HCT116 (cell line): ENCODE measurements at regions not wholly inside any gene's neighbourhood (a gene's known extent, or its start where the extent isn't known, plus 50 kb on each side); places are given as distances from the start of the nearest gene placed in this dataset.

ENCODE experiments used
- ATAC-seq: fragments of 200-7000 bp; cut with Tn5 transposase; 2 replicates; pipeline ENCODE4 v1.9.1; 2020; ENCODE audit warnings: mild to moderate bottlenecking, moderate library complexity
- BruUV-seq: library from RNA; stranded (reverse); fragments of 400-500 nt; replicated peaks from 2 replicates; lab custom pipeline; 2021; lab: Mats Ljungman, UMichigan
- CTCF ChIA-PET: fragments of 300-600 bp; sonication (Branson Sonifier 250); formaldehyde crosslinking; loops from one replicate; lab custom pipeline; 2021; ENCODE audit warnings: antibody characterized with exemption; lab: Charles Lee
- POLR2A ChIA-PET: fragments of 300-600, 350-600 bp; sonication (Branson Sonifier 250); formaldehyde crosslinking; loops from one replicate; lab custom pipeline; 2021; ENCODE audit warnings: antibody characterized with exemption; lab: Charles Lee
- RAD21 ChIA-PET, 2 experiments: fragments of 300-600 bp; sonication (Branson Sonifier 250); formaldehyde crosslinking; loops; one replicate each; lab custom pipeline; 2023; ENCODE audit warnings: low total read pairs in 2 of 2; ENCODE audit not compliant: uncharacterized antibody in 2 of 2, unreplicated experiment in 2 of 2, low non-redundant PET in 1 of 2; lab: Charles Lee
- DNase-seq: peaks from one replicate; pipeline ENCODE4 v3.0.0-alpha.2; 2010; ENCODE audit warnings: low read depth, low spot score
- H2AFZ ChIP-seq: fragments of 200-600 bp; shearing (Covaris generic), sonication (generic); 2 replicates; pipeline ENCODE4 v1.6.1; 2017; ENCODE audit warnings: low read depth, mixed run types, mixed read lengths, antibody characterized with exemption, low read length; ENCODE audit not compliant: poor library complexity, severe bottlenecking
- H3K27ac ChIP-seq: 2 replicates; pipeline ENCODE4 v1.5.1; 2012; ENCODE audit warnings: low read depth, low read length
- H3K27me3 ChIP-seq: fragments of 200-600 bp; sonication (generic); 2 replicates; pipeline ENCODE4 v1.6.1; 2016; ENCODE audit warnings: mixed run types, low read length, mixed read lengths; ENCODE audit not compliant: insufficient read depth
- H3K36me3 ChIP-seq, 2 experiments: fragments of 200-500 bp in 1 of 2; fragments of 200-600 bp in 1 of 2; sonication (Bioruptor generic) in 1 of 2; sonication (generic) in 1 of 2; 2 replicates each; pipeline versions ENCODE4 v1.5.1 to v1.6.1; 2014 to 2016; ENCODE audit warnings: low read length in 2 of 2, inconsistent platforms in 1 of 2, mixed read lengths in 1 of 2, mixed run types in 1 of 2; ENCODE audit not compliant: insufficient read depth in 2 of 2, control insufficient read depth in 1 of 2
- H3K4me1 ChIP-seq, 2 experiments: fragments of 200-600 bp in 1 of 2; sonication (generic) in 1 of 2; 2 replicates each; pipeline versions ENCODE4 v1.5.1 to v1.6.1; 2012 to 2017; ENCODE audit warnings: low read length in 2 of 2, inconsistent platforms in 1 of 2, mild to moderate bottlenecking in 1 of 2, mixed read lengths in 1 of 2, mixed run types in 1 of 2, moderate library complexity in 1 of 2; ENCODE audit not compliant: insufficient read depth in 2 of 2, control insufficient read depth in 1 of 2
- H3K4me2 ChIP-seq: fragments of 200-600 bp; sonication (generic); 2 replicates; pipeline ENCODE4 v1.6.1; 2017; ENCODE audit warnings: mixed run types, low read length, mixed read lengths
- H3K4me3 ChIP-seq, 2 experiments: fragments of 200-600 bp in 1 of 2; sonication (generic) in 1 of 2; replicated peaks in 1 of 2; 2 replicates each; pipeline ENCODE4 v1.5.1; 2011 to 2016; ENCODE audit warnings: low read length in 2 of 2, control low read depth in 1 of 2, low read depth in 1 of 2, mild to moderate bottlenecking in 1 of 2, mixed read lengths in 1 of 2, mixed run types in 1 of 2
- H3K79me2 ChIP-seq: fragments of 200-600 bp; sonication (generic); 2 replicates; pipeline ENCODE4 v1.6.1; 2017; ENCODE audit warnings: mild to moderate bottlenecking, mixed run types, low read length, moderate library complexity, mixed read lengths; ENCODE audit not compliant: insufficient read depth
- H3K9ac ChIP-seq: fragments of 200-600 bp; sonication (generic); 2 replicates; pipeline ENCODE4 v1.6.1; 2016; ENCODE audit warnings: low read length, mixed read lengths
- H3K9me2 ChIP-seq: fragments of 200-600 bp; sonication (generic), shearing (Covaris generic); 2 replicates; pipeline ENCODE4 v1.6.1; 2017; ENCODE audit warnings: mixed run types, mild to moderate bottlenecking, moderate library complexity; ENCODE audit not compliant: insufficient read depth
- H3K9me3 ChIP-seq, 2 experiments: fragments of 200-500 bp in 1 of 2; fragments of 200-600 bp in 1 of 2; sonication (Bioruptor generic) in 1 of 2; sonication (generic) in 1 of 2; 2 replicates each; pipeline ENCODE4 v1.6.1; 2014 to 2017; ENCODE audit warnings: low read length in 2 of 2, mixed read lengths in 2 of 2, inconsistent platforms in 1 of 2, low read depth in 1 of 2, mild to moderate bottlenecking in 1 of 2, mixed run types in 1 of 2, moderate library complexity in 1 of 2; ENCODE audit not compliant: control insufficient read depth in 1 of 2, insufficient read depth in 1 of 2
- H4K20me1 ChIP-seq: fragments of 200-600 bp; sonication (generic), shearing (Covaris generic); 2 replicates; pipeline ENCODE4 v1.6.1; 2017; ENCODE audit warnings: mixed run types, mild to moderate bottlenecking, moderate library complexity; ENCODE audit not compliant: insufficient read depth
- CBX3 ChIP-seq: IDR thresholded peaks from 2 replicates; pipeline ENCODE4 v1.6.1; 2012; ENCODE audit warnings: low read depth
- CEBPB ChIP-seq: IDR thresholded peaks from 2 replicates; pipeline ENCODE4 v1.6.1; 2012; ENCODE audit warnings: low read depth
- CTCF ChIP-seq, 3 experiments: fragments of 200-600 bp in 1 of 3; sonication (generic) in 1 of 3; IDR thresholded peaks in 2 of 3; conservative IDR thresholded peaks in 1 of 3; 2 replicates each; pipeline ENCODE4 v1.5.1; 2012 to 2017; ENCODE audit warnings: low read depth in 2 of 3, low read length in 2 of 3, antibody characterized with exemption in 1 of 3, borderline replicate concordance in 1 of 3, control low read depth in 1 of 3, mild to moderate bottlenecking in 1 of 3, mixed read lengths in 1 of 3, mixed run types in 1 of 3, moderate library complexity in 1 of 3; ENCODE audit not compliant: insufficient read depth in 1 of 3
- EGR1 ChIP-seq: IDR thresholded peaks from 2 replicates; pipeline ENCODE4 v1.6.1; 2012; ENCODE audit warnings: low read depth
- ELF1 ChIP-seq: IDR thresholded peaks from 2 replicates; pipeline ENCODE4 v1.6.1; 2012; ENCODE audit warnings: low read depth, borderline replicate concordance
- EZH2phosphoT487 ChIP-seq: fragments of 200-600 bp; IDR thresholded peaks from 2 replicates; pipeline ENCODE4 v1.6.1; 2018; ENCODE audit warnings: antibody characterized with exemption, borderline replicate concordance
- FOSL1 ChIP-seq: IDR thresholded peaks from 2 replicates; pipeline ENCODE4 v1.6.1; 2012; ENCODE audit warnings: low read depth
- JUND ChIP-seq: IDR thresholded peaks from 2 replicates; pipeline ENCODE4 v1.6.1; 2012
- POLR2AphosphoS5 ChIP-seq: IDR thresholded peaks from 2 replicates; pipeline ENCODE4 v1.6.1; 2011; ENCODE audit warnings: mild to moderate bottlenecking, low read depth, low read length, moderate library complexity
- SIN3A ChIP-seq: IDR thresholded peaks from 2 replicates; pipeline ENCODE4 v1.6.1; 2012; ENCODE audit warnings: low read depth
- SP1 ChIP-seq: IDR thresholded peaks from 2 replicates; pipeline ENCODE4 v1.6.1; 2012; ENCODE audit warnings: low read depth
- SRF ChIP-seq: IDR thresholded peaks from 2 replicates; pipeline ENCODE4 v1.6.1; 2012; ENCODE audit warnings: low read depth
- TCF7L2 ChIP-seq: IDR thresholded peaks from 2 replicates; pipeline ENCODE4 v1.7.0; 2011; ENCODE audit warnings: borderline replicate concordance, inconsistent platforms; ENCODE audit not compliant: insufficient read depth, insufficient read length; ENCODE audit errors: extremely low read depth
- ZNF274 ChIP-seq: fragments of 200-500 bp; sonication (Bioruptor generic); IDR thresholded peaks from 2 replicates; pipeline ENCODE4 v1.6.1; 2014; ENCODE audit warnings: mild to moderate bottlenecking, low read depth, low read length, inconsistent platforms
- intact Hi-C: fragments of 100-400 bp; cut with micrococcal nuclease; formaldehyde crosslinking; loops from 2 replicates; pipeline ENCODE4 v1.10.0; 2022
- TF ChIP-seq, protein P1 (sequence below): IDR thresholded peaks from 2 replicates; pipeline ENCODE4 v1.6.1; 2012
- TF ChIP-seq, protein P2 (sequence below): IDR thresholded peaks from 2 replicates; pipeline ENCODE4 v1.6.1; 2012
- TF ChIP-seq, protein P3 (sequence below): IDR thresholded peaks from 2 replicates; pipeline ENCODE4 v1.6.1; 2012; ENCODE audit warnings: low read depth

- no peak overlapping the region for H3K4me2 ChIP-seq
- ChIA-PET CTCF (no interaction called here), POLR2A (no interaction called here), RAD21 (no interaction called here)
- ATAC-seq (no peak), DNase-seq (no peak)
- H3K9me3 ChIP-seq = no peaks in the 10 kb centered on the region
- TF ChIP-seq EZH2phosphoT487 (no peak), CEBPB (no peak), EGR1 (no peak), POLR2AphosphoS5 (no peak), SP1 (no peak), CBX3 (no peak), ELF1 (no peak), FOSL1 (no peak), JUND (no peak), SRF (no peak), TCF7L2 (no peak), CTCF (IDR thresholded peaks at IDR 0.05 in 2 of 3, conservative IDR thresholded peaks at IDR 0.05 in 1 of 3; ENCODE audit: borderline replicate concordance in 1 of 3, insufficient read depth in 1 of 3, low read depth in 2 of 3, low read length in 2 of 3) (no peak), ZNF274 (no peak), SIN3A (no peak)
- TF ChIP-seq, protein P1, sequence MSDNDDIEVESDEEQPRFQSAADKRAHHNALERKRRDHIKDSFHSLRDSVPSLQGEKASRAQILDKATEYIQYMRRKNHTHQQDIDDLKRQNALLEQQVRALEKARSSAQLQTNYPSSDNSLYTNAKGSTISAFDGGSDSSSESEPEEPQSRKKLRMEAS = no peak
- TF ChIP-seq, protein P2, sequence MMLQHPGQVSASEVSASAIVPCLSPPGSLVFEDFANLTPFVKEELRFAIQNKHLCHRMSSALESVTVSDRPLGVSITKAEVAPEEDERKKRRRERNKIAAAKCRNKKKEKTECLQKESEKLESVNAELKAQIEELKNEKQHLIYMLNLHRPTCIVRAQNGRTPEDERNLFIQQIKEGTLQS = no peak
- TF ChIP-seq, protein P3, sequence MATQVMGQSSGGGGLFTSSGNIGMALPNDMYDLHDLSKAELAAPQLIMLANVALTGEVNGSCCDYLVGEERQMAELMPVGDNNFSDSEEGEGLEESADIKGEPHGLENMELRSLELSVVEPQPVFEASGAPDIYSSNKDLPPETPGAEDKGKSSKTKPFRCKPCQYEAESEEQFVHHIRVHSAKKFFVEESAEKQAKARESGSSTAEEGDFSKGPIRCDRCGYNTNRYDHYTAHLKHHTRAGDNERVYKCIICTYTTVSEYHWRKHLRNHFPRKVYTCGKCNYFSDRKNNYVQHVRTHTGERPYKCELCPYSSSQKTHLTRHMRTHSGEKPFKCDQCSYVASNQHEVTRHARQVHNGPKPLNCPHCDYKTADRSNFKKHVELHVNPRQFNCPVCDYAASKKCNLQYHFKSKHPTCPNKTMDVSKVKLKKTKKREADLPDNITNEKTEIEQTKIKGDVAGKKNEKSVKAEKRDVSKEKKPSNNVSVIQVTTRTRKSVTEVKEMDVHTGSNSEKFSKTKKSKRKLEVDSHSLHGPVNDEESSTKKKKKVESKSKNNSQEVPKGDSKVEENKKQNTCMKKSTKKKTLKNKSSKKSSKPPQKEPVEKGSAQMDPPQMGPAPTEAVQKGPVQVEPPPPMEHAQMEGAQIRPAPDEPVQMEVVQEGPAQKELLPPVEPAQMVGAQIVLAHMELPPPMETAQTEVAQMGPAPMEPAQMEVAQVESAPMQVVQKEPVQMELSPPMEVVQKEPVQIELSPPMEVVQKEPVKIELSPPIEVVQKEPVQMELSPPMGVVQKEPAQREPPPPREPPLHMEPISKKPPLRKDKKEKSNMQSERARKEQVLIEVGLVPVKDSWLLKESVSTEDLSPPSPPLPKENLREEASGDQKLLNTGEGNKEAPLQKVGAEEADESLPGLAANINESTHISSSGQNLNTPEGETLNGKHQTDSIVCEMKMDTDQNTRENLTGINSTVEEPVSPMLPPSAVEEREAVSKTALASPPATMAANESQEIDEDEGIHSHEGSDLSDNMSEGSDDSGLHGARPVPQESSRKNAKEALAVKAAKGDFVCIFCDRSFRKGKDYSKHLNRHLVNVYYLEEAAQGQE = no peak
- H3K9me2 ChIP-seq = no peaks in the 10 kb centered on the region
- H2AFZ ChIP-seq = no peak overlapping the region
- no peak overlapping the region for H3K4me3 ChIP-seq
- H3K9ac ChIP-seq = no peak overlapping the region
- no peaks in the 10 kb centered on the region for H3K4me1 ChIP-seq
- BruUV-seq = no TSS peak
- no peaks in the 10 kb centered on the region; the same call in none of the 2 replicates for H3K27me3 ChIP-seq
- H4K20me1 ChIP-seq = no peaks in the 10 kb centered on the region
- H3K79me2 ChIP-seq = no peaks in the 10 kb centered on the region
- no peaks in the 10 kb centered on the region for H3K36me3 ChIP-seq
- intact Hi-C loops = no loop called here
- no peak overlapping the region for H3K27ac ChIP-seq
These were observed 59.0 kb upstream of the AFDN start for GRCh38 chr6:167767715-167768107.
